SK-N-SH treated with all-trans-retinoic acid at 6 μM for 48 hours (cell line): ENCODE measurements at regions not wholly inside any gene's neighbourhood (a gene's known extent, or its start where the extent isn't known, plus 50 kb on each side); places are given as distances from the start of the nearest gene placed in this dataset.

Source experiments
- ATAC-seq: fragments of 200-7000 bp; cut with Tn5 transposase; 3 replicates; pipeline ENCODE4 v1.9.1; 2020; ENCODE audit warnings: mild to moderate bottlenecking, moderate library complexity
- ARNTL ChIP-seq: fragments of 450-650 bp; formaldehyde crosslinking; IDR thresholded peaks from 2 replicates; pipeline ENCODE4 v1.5.0; 2020; ENCODE audit warnings: low read depth, mild to moderate bottlenecking, moderate library complexity, borderline replicate concordance
- BACH2 ChIP-seq: fragments of 250-450 bp; sonication (Bioruptor Pico); IDR thresholded peaks from 2 replicates; pipeline ENCODE4 v1.9.0; 2021; ENCODE audit warnings: mild to moderate bottlenecking, borderline replicate concordance
- CREB5 ChIP-seq: fragments of 250-450 bp; sonication (Bioruptor Pico); IDR thresholded peaks from 2 replicates; pipeline ENCODE4 v1.5.1; 2020; ENCODE audit warnings: low read depth, mild to moderate bottlenecking, moderate library complexity
- CSDC2 ChIP-seq: fragments of 250-450 bp; sonication (Bioruptor Pico); IDR thresholded peaks from 2 replicates; pipeline ENCODE4 v1.5.0; 2020; ENCODE audit warnings: mild to moderate bottlenecking, moderate library complexity
- CSRNP3 ChIP-seq: fragments of 250-450 bp; sonication (Bioruptor Pico); IDR thresholded peaks from 2 replicates; pipeline ENCODE4 v1.5.1; 2021; ENCODE audit warnings: mild to moderate bottlenecking, moderate library complexity
- ESRRG ChIP-seq: fragments of 250-450 bp; sonication (Bioruptor Pico); IDR thresholded peaks from 2 replicates; pipeline ENCODE4 v1.6.1; 2021; ENCODE audit warnings: mild to moderate bottlenecking
- GLIS3 ChIP-seq: fragments of 250-450 bp; sonication (Bioruptor Pico); IDR thresholded peaks from 2 replicates; pipeline ENCODE4 v1.5.0; 2020; ENCODE audit warnings: mild to moderate bottlenecking, moderate library complexity
- ISL1 ChIP-seq: fragments of 250-450 bp; sonication (Bioruptor Pico); IDR thresholded peaks from 2 replicates; pipeline ENCODE4 v2.1.2; 2022; ENCODE audit warnings: mild to moderate bottlenecking, moderate library complexity
- OSR1 ChIP-seq: fragments of 250-450 bp; sonication (Bioruptor Pico); IDR thresholded peaks from 2 replicates; pipeline ENCODE4 v1.8.0; 2022; ENCODE audit warnings: moderate library complexity, mild to moderate bottlenecking, inconsistent platforms
- PATZ1 ChIP-seq: fragments of 250-450 bp; sonication (Bioruptor Pico); IDR thresholded peaks from 2 replicates; pipeline ENCODE4 v1.8.0; 2020; ENCODE audit warnings: mild to moderate bottlenecking, moderate library complexity, borderline replicate concordance
- POU6F1 ChIP-seq: fragments of 250-450 bp; sonication (Bioruptor Pico); IDR thresholded peaks from 2 replicates; pipeline ENCODE4 v1.8.0; 2021; ENCODE audit warnings: low read depth, mild to moderate bottlenecking, moderate library complexity, borderline replicate concordance
- PPARA ChIP-seq: fragments of 250-450 bp; sonication (Bioruptor Pico); IDR thresholded peaks from 2 replicates; pipeline ENCODE4 v1.5.0; 2020; ENCODE audit warnings: mild to moderate bottlenecking, borderline replicate concordance
- RARB ChIP-seq: fragments of 250-450 bp; sonication (Bioruptor Pico); IDR thresholded peaks from 2 replicates; pipeline ENCODE4 v1.8.0; 2021; ENCODE audit warnings: mild to moderate bottlenecking, moderate library complexity
- SNAI2 ChIP-seq: fragments of 250-450 bp; sonication (Bioruptor Pico); IDR thresholded peaks from 2 replicates; pipeline ENCODE4 v1.5.0; 2020; ENCODE audit warnings: mild to moderate bottlenecking, moderate library complexity
- TCF4 ChIP-seq: fragments of 250-450 bp; sonication (Bioruptor Pico); IDR thresholded peaks from 2 replicates; pipeline ENCODE4 v1.8.0; 2021; ENCODE audit warnings: mild to moderate bottlenecking, moderate library complexity, borderline replicate concordance
- TOX ChIP-seq: fragments of 250-450 bp; sonication (Bioruptor Pico); IDR thresholded peaks from 2 replicates; pipeline ENCODE4 v1.8.0; 2021; ENCODE audit warnings: mild to moderate bottlenecking, moderate library complexity, borderline replicate concordance
- TSHZ2 ChIP-seq: fragments of 250-450 bp; sonication (Bioruptor Pico); IDR thresholded peaks from 2 replicates; pipeline ENCODE4 v1.5.0; 2020; ENCODE audit warnings: mild to moderate bottlenecking, moderate library complexity
- ZC3H10 ChIP-seq: fragments of 250-450 bp; sonication (Bioruptor Pico); IDR thresholded peaks from 2 replicates; pipeline ENCODE4 v1.5.1; 2021; ENCODE audit warnings: mild to moderate bottlenecking, moderate library complexity
- ZFP3 ChIP-seq: fragments of 250-450 bp; sonication (Bioruptor Pico); IDR thresholded peaks from 2 replicates; pipeline ENCODE4 v1.5.0; 2020; ENCODE audit warnings: mild to moderate bottlenecking, moderate library complexity
- ZFP30 ChIP-seq: fragments of 450-650 bp; formaldehyde crosslinking; IDR thresholded peaks from 2 replicates; pipeline ENCODE4 v1.5.0; 2022; ENCODE audit warnings: mild to moderate bottlenecking, moderate library complexity
- ZNF565 ChIP-seq: fragments of 450-650 bp; formaldehyde crosslinking; conservative IDR thresholded peaks from 2 replicates; pipeline ENCODE4 v1.5.0; 2020; ENCODE audit warnings: low read depth, mild to moderate bottlenecking, moderate library complexity
- ZNF70 ChIP-seq: fragments of 450-650 bp; formaldehyde crosslinking; IDR thresholded peaks from 2 replicates; pipeline ENCODE4 v1.5.0; 2020; ENCODE audit warnings: mild to moderate bottlenecking, moderate library complexity

- no peak for ATAC-seq
Observed at GRCh38 chr6:40188931-40189330, 254.7 kb upstream of the MOCS1 start.

GRCh38 chr6:40187535-40188144, 253.4 kb upstream of the MOCS1 start:
- no peak for TF ChIP-seq ZC3H10 (CRISPR knock-in tag)
- no peak for TF ChIP-seq PPARA (CRISPR knock-in tag)
- no peak for TF ChIP-seq ZNF70 (CRISPR knock-in tag)
- TF ChIP-seq RARB (CRISPR knock-in tag), result no peak
- no peak for TF ChIP-seq TOX
- TF ChIP-seq GLIS3 (CRISPR knock-in tag), result no peak
- TF ChIP-seq CSRNP3 (CRISPR knock-in tag), result no peak
- TF ChIP-seq CREB5, result no peak
- TF ChIP-seq ZFP3 (CRISPR knock-in tag), result no peak
- no peak for TF ChIP-seq ARNTL (CRISPR knock-in tag)

More at GRCh38 chr6:40188931-40189330, 254.7 kb upstream of the MOCS1 start:
- TF ChIP-seq PPARA (CRISPR knock-in tag), result no peak
- no peak for TF ChIP-seq ARNTL (CRISPR knock-in tag)
- no peak for TF ChIP-seq TOX
- no peak for TF ChIP-seq CSDC2 (CRISPR knock-in tag)

GRCh38 chr6:40185486-40185885, 251.2 kb upstream of the MOCS1 start:
- TF ChIP-seq ZNF565 (CRISPR knock-in tag) (no peak), CSDC2 (CRISPR knock-in tag) (no peak), CREB5 (no peak), ZC3H10 (CRISPR knock-in tag) (no peak), TSHZ2 (CRISPR knock-in tag) (no peak), SNAI2 (CRISPR knock-in tag) (no peak), TCF4 (CRISPR knock-in tag) (no peak), ZNF70 (CRISPR knock-in tag) (no peak), OSR1 (CRISPR knock-in tag) (no peak), ESRRG (CRISPR knock-in tag) (no peak), POU6F1 (no peak), ZFP30 (CRISPR knock-in tag) (no peak), ISL1 (CRISPR knock-in tag) (no peak), RARB (CRISPR knock-in tag) (no peak), BACH2 (CRISPR knock-in tag) (no peak), PATZ1 (CRISPR knock-in tag) (no peak)
- no peak for ATAC-seq

More at GRCh38 chr6:40187535-40188144, 253.4 kb upstream of the MOCS1 start:
- ATAC-seq, result no peak
